GM23248 (cell line): ENCODE measurements at regions not wholly inside any gene's neighbourhood (a gene's known extent, or its start where the extent isn't known, plus 50 kb on each side); places are given as distances from the start of the nearest gene placed in this dataset.

Experiments
- EZH2 ChIP-seq: fragments of 200-600 bp; sonication (generic); IDR thresholded peaks from 2 replicates; pipeline ENCODE4 v1.6.1; 2018; ENCODE audit warnings: antibody characterized with exemption, mild to moderate bottlenecking; ENCODE audit not compliant: insufficient read depth, poor library complexity, severe bottlenecking
- EZH2phosphoT487 ChIP-seq: fragments of 200-600 bp; sonication (generic); IDR thresholded peaks from 2 replicates; pipeline ENCODE4 v1.6.1; 2018; ENCODE audit warnings: antibody characterized with exemption, moderate library complexity, mild to moderate bottlenecking, low read depth; ENCODE audit not compliant: insufficient read depth

- no peak for TF ChIP-seq EZH2
- TF ChIP-seq EZH2phosphoT487 = no peak
Observed at GRCh38 chr5:73256462-73256861, 83.5 kb downstream of the TMEM174 start.
